A673 (cell line): ENCODE measurements at regions not wholly inside any gene's neighbourhood (a gene's known extent, or its start where the extent isn't known, plus 50 kb on each side); places are given as distances from the start of the nearest gene placed in this dataset.
A peak's percentile ranks its signal among the peaks of the same experiment; 100 is the strongest.

Experiments
- BruUV-seq: library from RNA; stranded (reverse); fragments of 400-500 nt; replicated peaks from 2 replicates; lab custom pipeline; 2021; lab: Mats Ljungman, UMichigan
- CTCF ChIA-PET: fragments of 300-600 bp; sonication (Branson Sonifier 250); formaldehyde crosslinking; loops from one replicate; lab custom pipeline; 2022; ENCODE audit warnings: antibody characterized with exemption; lab: Charles Lee
- POLR2A ChIA-PET: fragments of 300-600 bp; sonication (Branson Sonifier 250); formaldehyde crosslinking; loops from one replicate; lab custom pipeline; 2022; ENCODE audit warnings: antibody characterized with exemption; ENCODE audit not compliant: low non-redundant PET; lab: Charles Lee
- DNase-seq: peaks from one replicate; pipeline ENCODE4 v3.0.0-alpha.2; 2015; ENCODE audit warnings: low spot score
- H3K27ac ChIP-seq: fragments of 200-600 bp; sonication (generic); 2 replicates; pipeline ENCODE4 v1.5.1; 2016; ENCODE audit warnings: mixed run types, low read depth, mild to moderate bottlenecking, mixed read lengths, antibody characterized with exemption, low read length; ENCODE audit not compliant: poor library complexity, severe bottlenecking
- H3K27me3 ChIP-seq: fragments of 200-600 bp; sonication (generic); replicated peaks from 2 replicates; pipeline ENCODE4 v1.6.1; 2017; ENCODE audit warnings: mixed run types, low read depth, mild to moderate bottlenecking, mixed read lengths, antibody characterized with exemption, low read length; ENCODE audit not compliant: insufficient read depth, poor library complexity
- H3K36me3 ChIP-seq: fragments of 200-600 bp; sonication (generic); 2 replicates; pipeline ENCODE4 v1.6.1; 2016; ENCODE audit warnings: mixed run types, mild to moderate bottlenecking, mixed read lengths, antibody characterized with exemption, low read length; ENCODE audit not compliant: insufficient read depth, poor library complexity, severe bottlenecking
- H3K4me1 ChIP-seq: fragments of 200-600 bp; sonication (generic); 2 replicates; pipeline ENCODE4 v1.6.1; 2017; ENCODE audit warnings: mixed run types, mild to moderate bottlenecking, mixed read lengths, antibody characterized with exemption, low read length; ENCODE audit not compliant: insufficient read depth, poor library complexity, severe bottlenecking
- H3K4me3 ChIP-seq: fragments of 200-600 bp; sonication (generic); 2 replicates; pipeline ENCODE4 v1.5.1; 2016; ENCODE audit warnings: low read depth, mixed run types, mild to moderate bottlenecking, mixed read lengths, low read length; ENCODE audit not compliant: poor library complexity, severe bottlenecking
- H3K9me3 ChIP-seq: fragments of 200-600 bp; sonication (generic); 2 replicates; pipeline ENCODE4 v1.6.1; 2016; ENCODE audit warnings: mixed run types, low read depth, mild to moderate bottlenecking, mixed read lengths, antibody characterized with exemption, low read length; ENCODE audit not compliant: poor library complexity, severe bottlenecking
- CTCF ChIP-seq: fragments of 300-800, 200-600 bp; sonication (generic); conservative IDR thresholded peaks from 2 replicates; pipeline ENCODE4 v1.5.1; 2017; ENCODE audit warnings: low read depth, mild to moderate bottlenecking, antibody characterized with exemption, low read length, moderate library complexity, mixed read lengths
- EZH2 ChIP-seq: fragments of 200-600 bp; sonication (generic); IDR thresholded peaks from 2 replicates; pipeline ENCODE4 v1.6.1; 2017; ENCODE audit warnings: borderline replicate concordance, low read depth, mild to moderate bottlenecking, mixed read lengths, antibody characterized with exemption, low read length; ENCODE audit not compliant: poor library complexity, severe bottlenecking
- intact Hi-C: fragments of 100-400 bp; cut with micrococcal nuclease; formaldehyde crosslinking; loops from one replicate; pipeline ENCODE4 v1.10.0; 2022; ENCODE audit not compliant: unreplicated experiment

GRCh38 chr10:108523016-108523800, 1358.7 kb upstream of the SORCS1 start:
- Histone ChIP-seq H3K27ac (no peak overlapping the region), H3K4me3 (no peak overlapping the region), H3K9me3 (no peaks in the 10 kb centered on the region), H3K27me3 (no peaks in the 10 kb centered on the region), H3K36me3 (no peaks in the 10 kb centered on the region), H3K4me1 (peaks cover 16% of the 10 kb centered on the region)
- DNase-seq, result no peak
- BruUV-seq, result no TSS peak
- TF ChIP-seq CTCF (no peak), EZH2 (no peak)
- ChIA-PET CTCF (no interaction called here), POLR2A (no interaction called here)
- intact Hi-C loops, result no loop called here

GRCh38 chr10:108521827-108522492, 1357.5 kb upstream of the SORCS1 start:
- Histone ChIP-seq H3K4me3 (no peak overlapping the region), H3K4me1 (peaks cover 16% of the 10 kb centered on the region), H3K36me3 (no peaks in the 10 kb centered on the region), H3K27ac (no peak overlapping the region), H3K27me3 (no peaks in the 10 kb centered on the region), H3K9me3 (no peaks in the 10 kb centered on the region)
- CTCF ChIA-PET, result no interaction called here
- peak; percentile 42 for DNase-seq
- POLR2A ChIA-PET, result interaction anchor here (0.5 kb wide), 1 partner anchor 529 kb away, joined by 3 read pairs; no protein-coding TSS in a partner anchor
- intact Hi-C loops, result no loop called here
- BruUV-seq, result no TSS peak
- TF ChIP-seq EZH2, result no peak
- no peak for TF ChIP-seq CTCF

- intact Hi-C loops, result no loop called here
- Histone ChIP-seq H3K27me3 (no peaks in the 10 kb centered on the region), H3K36me3 (no peaks in the 10 kb centered on the region), H3K27ac (no peak overlapping the region), H3K9me3 (no peaks in the 10 kb centered on the region), H3K4me3 (no peak overlapping the region), H3K4me1 (no peaks in the 10 kb centered on the region)
- no peak for DNase-seq
- ChIA-PET CTCF (no interaction called here), POLR2A (no interaction called here)
- no TSS peak for BruUV-seq
- no peak for TF ChIP-seq EZH2
- no peak for TF ChIP-seq CTCF
Observed at GRCh38 chr10:108515821-108516220, 1351.3 kb upstream of the SORCS1 start.
